HepG2 (cell line): ENCODE measurements at regions not wholly inside any gene's neighbourhood (a gene's known extent, or its start where the extent isn't known, plus 50 kb on each side); places are given as distances from the start of the nearest gene placed in this dataset.

ENCODE experiments used
- MYC ChIP-seq: sonication (generic); formaldehyde crosslinking; IDR thresholded peaks from 2 replicates; pipeline ENCODE4 v1.9.0; 2021; ENCODE audit warnings: missing genetic modification reagents, borderline replicate concordance
- NFYB ChIP-seq: sonication (generic); formaldehyde crosslinking; IDR thresholded peaks from 2 replicates; pipeline ENCODE4 v1.4.0; 2020; ENCODE audit warnings: missing genetic modification reagents
- SP1 ChIP-seq, 2 experiments: fragments of 450-650 bp in 1 of 2; sonication (generic) in 1 of 2; formaldehyde crosslinking in 1 of 2; IDR thresholded peaks; 2 replicates each; pipeline versions ENCODE4 v1.4.0 to v1.6.1; 2016 to 2020; ENCODE audit warnings: missing genetic modification reagents in 1 of 2
- ZNF264 ChIP-seq: sonication (generic); formaldehyde crosslinking; IDR thresholded peaks from 2 replicates; pipeline ENCODE4 v1.4.0; 2020; ENCODE audit warnings: missing genetic modification reagents
- ZNF274 ChIP-seq: sonication (generic); formaldehyde crosslinking; IDR thresholded peaks from 2 replicates; pipeline ENCODE4 v1.5.1; 2020; ENCODE audit warnings: mild to moderate bottlenecking, missing genetic modification reagents

DNA sequence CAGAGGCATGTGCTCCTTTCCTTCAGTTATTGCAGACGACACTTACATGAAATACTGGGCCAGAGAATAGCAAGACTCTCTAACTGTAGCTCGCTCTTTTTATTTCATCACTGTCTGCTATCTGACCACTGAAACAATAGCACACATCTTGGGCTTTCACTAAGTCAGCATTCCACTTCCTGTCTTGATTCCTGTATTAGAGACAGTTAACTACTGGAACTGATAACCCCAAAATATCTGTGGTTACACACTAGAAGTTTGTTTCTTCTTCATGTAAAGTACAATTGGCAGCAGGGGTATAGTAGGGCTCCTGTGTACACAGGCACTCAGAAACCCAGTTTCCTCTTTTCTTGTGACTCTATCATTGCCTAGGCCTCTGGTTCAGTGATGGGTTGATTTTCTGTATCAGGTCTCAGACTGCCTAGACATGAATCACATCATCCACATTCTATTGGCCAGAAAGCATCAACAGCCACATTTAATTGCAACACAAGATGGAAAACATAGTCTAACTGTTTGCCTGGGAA, 230.2 kb upstream of the CD96 start:
- TF ChIP-seq SP1 (IDR thresholded peaks at IDR 0.05) (no peak), SP1 (CRISPR knock-in tag; IDR thresholded peaks at IDR 0.05) (no peak), ZNF264 (no peak), ZNF274 (CRISPR knock-in tag) (no peak), NFYB (no peak), MYC (no peak)
